SJCRH30 (cell line): ENCODE measurements at regions not wholly inside any gene's neighbourhood (a gene's known extent, or its start where the extent isn't known, plus 50 kb on each side); places are given as distances from the start of the nearest gene placed in this dataset.
A peak's percentile ranks its signal among the peaks of the same experiment; 100 is the strongest.
"Not testable (repeated sequence)": the region's sequence is repeated elsewhere in the genome, so short reads cannot be mapped to it uniquely, and the experiment has no call there.

Experiments
- DNase-seq, 2 experiments: peaks; one replicate each; pipeline ENCODE4 v3.0.0-alpha.2; 2015 to 2020
- H3K27ac ChIP-seq: fragments of 250-450 bp; sonication (Bioruptor Pico); 2 replicates; pipeline ENCODE4 v1.5.1; 2020; ENCODE audit warnings: mild to moderate bottlenecking, moderate library complexity
- H3K27me3 ChIP-seq: fragments of 250-450 bp; sonication (Bioruptor Pico); 2 replicates; pipeline ENCODE4 v1.5.1; 2020; ENCODE audit warnings: mild to moderate bottlenecking, moderate library complexity
- H3K36me3 ChIP-seq: fragments of 250-450 bp; sonication (Bioruptor Pico); 2 replicates; pipeline ENCODE4 v1.5.1; 2020; ENCODE audit warnings: mild to moderate bottlenecking, moderate library complexity
- H3K4me1 ChIP-seq: fragments of 250-450 bp; sonication (Bioruptor Pico); 2 replicates; pipeline ENCODE4 v1.5.1; 2020; ENCODE audit warnings: mild to moderate bottlenecking, moderate library complexity
- H3K4me3 ChIP-seq: fragments of 250-450 bp; sonication (Bioruptor Pico); 2 replicates; pipeline ENCODE4 v1.5.1; 2020; ENCODE audit warnings: mild to moderate bottlenecking, moderate library complexity
- H3K9me3 ChIP-seq: fragments of 250-450 bp; sonication (Bioruptor Pico); replicated peaks from 2 replicates; pipeline ENCODE4 v1.5.1; 2020; ENCODE audit warnings: mild to moderate bottlenecking, moderate library complexity

DNA sequence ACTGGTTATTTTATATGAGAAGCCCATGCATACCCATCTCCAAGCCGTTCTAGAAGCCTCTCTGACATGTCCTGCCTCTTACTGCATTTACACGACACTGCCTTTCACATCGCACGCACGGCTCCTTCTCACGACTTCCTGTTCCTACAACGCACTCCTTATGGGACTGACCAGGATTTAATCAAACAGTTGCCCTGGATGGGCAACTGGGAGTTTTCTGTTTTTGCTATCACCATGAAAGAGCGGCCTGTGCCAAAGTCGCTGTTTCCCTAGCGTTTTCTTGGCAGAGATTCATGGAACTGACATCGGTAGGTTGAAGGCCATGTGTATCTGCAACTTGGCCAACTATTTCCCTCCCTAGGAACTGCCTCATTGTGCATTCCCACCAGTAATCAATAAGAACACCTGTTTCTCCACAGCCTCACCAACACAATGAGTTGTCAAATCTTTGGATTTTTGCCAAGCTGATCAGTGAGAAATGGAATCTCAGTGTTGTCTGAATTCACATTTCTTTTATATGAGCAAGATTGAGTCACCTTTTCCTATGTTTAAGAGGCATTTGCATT is 97.2 kb upstream of the OTOS start:
- Histone ChIP-seq H3K27me3 (no peaks in the 10 kb centered on the region), H3K27ac (no peak overlapping the region), H3K36me3 (no peaks in the 10 kb centered on the region), H3K4me3 (no peak overlapping the region), H3K9me3 (no peaks in the 10 kb centered on the region), H3K4me1 (peaks cover 39% of the 10 kb centered on the region)
- DNase-seq = no peak

GRCh38 chr2:240238201-240238600 is 97.7 kb upstream of the OTOS start:
- H3K36me3 ChIP-seq = no peaks in the 10 kb centered on the region
- H3K4me1 ChIP-seq = peaks cover 39% of the 10 kb centered on the region
- no peak for DNase-seq
- H3K27ac ChIP-seq = no peak overlapping the region
- no peaks in the 10 kb centered on the region for H3K27me3 ChIP-seq
- H3K9me3 ChIP-seq = no peaks in the 10 kb centered on the region
- no peak overlapping the region for H3K4me3 ChIP-seq

GRCh38 chr2:240238786-240239185 is 98.3 kb upstream of the OTOS start:
- Histone ChIP-seq H3K27me3 (no peaks in the 10 kb centered on the region), H3K36me3 (no peaks in the 10 kb centered on the region), H3K9me3 (no peaks in the 10 kb centered on the region), H3K4me3 (no peak overlapping the region), H3K27ac (no peak overlapping the region), H3K4me1 (peaks cover 39% of the 10 kb centered on the region)
- peak in 1 of 2 experiments; percentile 0 for DNase-seq

DNA sequence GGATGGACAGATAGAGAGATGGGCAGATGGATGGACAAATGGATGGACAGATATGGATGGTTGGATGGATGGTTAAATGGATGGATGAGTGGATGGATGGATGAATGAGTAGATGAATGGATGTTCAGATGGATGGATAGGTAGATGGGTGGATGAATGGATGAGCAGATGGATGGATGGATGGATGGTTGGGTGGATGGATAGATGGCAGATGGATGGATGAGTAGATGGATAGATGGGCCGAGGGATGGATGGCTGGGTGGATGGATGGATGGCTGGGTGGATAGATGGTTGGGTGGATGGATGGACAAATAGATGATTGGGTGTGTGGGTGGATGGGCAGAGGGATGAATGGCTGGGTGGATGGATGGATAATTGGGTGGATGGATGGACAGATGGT is 98.9 kb upstream of the OTOS start:
- Histone ChIP-seq H3K4me1 (peaks cover 40% of the 10 kb centered on the region), H3K4me3 (no peak overlapping the region), H3K27me3 (no peaks in the 10 kb centered on the region), H3K27ac (no peak overlapping the region), H3K9me3 (no peaks in the 10 kb centered on the region), H3K36me3 (no peaks in the 10 kb centered on the region)
- no peak for DNase-seq

- DNase-seq = peak; percentile 61 to 83
- H3K4me3 ChIP-seq = no peak overlapping the region
- H3K36me3 ChIP-seq = no peaks in the 10 kb centered on the region
- peak overlapping the region; percentile 20 for H3K27ac ChIP-seq
- no peaks in the 10 kb centered on the region for H3K9me3 ChIP-seq
- H3K4me1 ChIP-seq = peaks cover 48% of the 10 kb centered on the region
- no peaks in the 10 kb centered on the region for H3K27me3 ChIP-seq
Measured at GRCh38 chr2:240240017-240240734, 99.7 kb upstream of the OTOS start.

DNA sequence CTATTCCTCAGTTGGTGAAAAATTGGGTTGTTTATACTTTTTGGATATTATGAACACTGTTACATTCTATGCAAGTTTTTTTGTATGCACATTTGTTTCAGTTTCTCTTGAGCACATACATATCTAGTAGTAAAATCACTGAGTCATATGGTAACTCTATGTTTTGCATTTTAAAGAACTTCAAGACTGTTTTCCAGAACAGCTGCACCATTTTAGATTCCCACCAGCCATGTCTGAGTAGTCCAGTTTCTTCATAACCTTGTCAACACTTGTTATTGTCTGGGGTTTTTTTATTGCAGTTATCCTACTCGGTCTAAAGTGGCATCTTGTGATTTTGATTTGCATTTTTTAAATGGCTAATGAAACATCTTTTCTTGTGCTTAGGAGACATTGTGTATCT is 100.3 kb upstream of the OTOS start:
- Histone ChIP-seq H3K9me3 (no peaks in the 10 kb centered on the region), H3K4me1 (peaks cover 50% of the 10 kb centered on the region), H3K27ac (no peak overlapping the region; the same call in 1 of the 2 replicates), H3K36me3 (no peaks in the 10 kb centered on the region), H3K27me3 (no peaks in the 10 kb centered on the region), H3K4me3 (no peak overlapping the region)
- no peak for DNase-seq

DNA sequence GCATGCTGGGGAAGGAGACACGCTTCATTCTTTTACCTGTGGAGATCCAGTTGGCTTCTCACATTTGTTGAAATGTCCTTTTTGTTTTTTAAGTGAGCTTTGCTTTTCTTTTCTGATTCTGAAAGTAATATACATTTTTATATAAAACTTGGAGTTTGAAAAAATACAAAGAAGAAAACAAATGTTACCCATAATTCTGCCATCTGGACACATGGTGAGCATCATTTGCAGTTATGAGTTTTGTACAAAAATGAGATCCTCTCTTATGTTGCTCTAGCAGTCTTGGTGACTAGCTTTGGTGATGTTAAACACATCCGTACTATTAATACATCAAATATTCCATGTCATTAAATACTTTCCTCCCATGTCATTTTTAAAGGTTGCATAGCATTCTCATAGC is 101.1 kb upstream of the OTOS start:
- H3K9me3 ChIP-seq = no peaks in the 10 kb centered on the region
- H3K27me3 ChIP-seq = no peaks in the 10 kb centered on the region
- no peaks in the 10 kb centered on the region for H3K36me3 ChIP-seq
- no peak for DNase-seq
- peaks cover 51% of the 10 kb centered on the region for H3K4me1 ChIP-seq
- H3K27ac ChIP-seq = no peak overlapping the region
- no peak overlapping the region for H3K4me3 ChIP-seq

DNA sequence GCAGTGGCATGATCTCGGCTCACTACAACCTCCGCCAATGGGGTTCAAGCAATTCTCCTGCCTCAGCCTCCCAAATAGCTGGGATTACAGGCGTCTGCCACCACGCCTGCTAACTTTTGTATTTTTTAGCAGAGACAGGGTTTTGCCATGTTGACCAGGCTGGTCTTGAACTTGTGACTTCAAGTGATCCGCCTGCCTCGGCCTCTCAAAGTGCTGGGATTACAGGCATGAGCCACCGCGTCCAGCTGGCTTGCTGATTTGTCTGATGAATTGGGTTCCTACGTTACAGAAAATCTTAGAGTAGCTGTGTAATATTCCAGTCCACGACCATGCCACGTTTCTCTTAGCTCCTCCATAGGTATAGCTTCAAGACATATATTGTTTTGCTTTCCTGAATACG is 102.6 kb upstream of the OTOS start:
- not testable (repeated sequence) for H3K9me3 ChIP-seq, H3K27ac ChIP-seq, H3K4me3 ChIP-seq, H3K36me3 ChIP-seq, DNase-seq, H3K27me3 ChIP-seq
- H3K4me1 ChIP-seq = peaks cover 57% of the 10 kb centered on the region

DNA sequence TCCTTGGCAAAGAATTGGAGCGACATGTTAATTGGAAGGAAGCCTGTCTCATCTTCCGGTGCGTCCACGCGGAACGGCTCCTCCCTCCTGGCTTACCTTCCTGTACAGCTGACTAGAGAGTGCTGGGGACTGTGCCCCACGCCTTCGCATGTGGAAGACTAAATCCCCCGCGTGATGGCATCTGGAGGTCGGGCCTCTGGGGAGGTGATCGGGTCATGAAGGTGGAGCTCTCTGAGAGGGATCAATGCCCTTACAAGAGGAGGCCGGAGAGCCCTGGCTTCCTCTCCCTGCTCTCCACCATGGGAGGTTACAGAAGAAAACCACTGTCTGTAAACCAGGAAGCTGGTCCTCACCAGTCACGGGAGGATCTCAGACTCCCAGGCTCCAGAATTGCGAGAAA is 104.1 kb upstream of the OTOS start:
- DNase-seq = peak in 1 of 2 experiments; percentile 36
- no peak overlapping the region for H3K4me3 ChIP-seq

GRCh38 chr2:240245184-240245583 is 104.7 kb upstream of the OTOS start:
- Histone ChIP-seq H3K36me3 (no peaks in the 10 kb centered on the region), H3K4me1 (peaks cover 65% of the 10 kb centered on the region), H3K27ac (peak overlapping the region; percentile 73), H3K4me3 (no peak overlapping the region), H3K9me3 (no peaks in the 10 kb centered on the region), H3K27me3 (no peaks in the 10 kb centered on the region)
- DNase-seq = no peak

More for the DNA sequence above, 104.1 kb upstream of the OTOS start:
- Histone ChIP-seq H3K27ac (no peak overlapping the region; the same call in 1 of the 2 replicates), H3K9me3 (no peaks in the 10 kb centered on the region), H3K4me1 (peaks cover 65% of the 10 kb centered on the region), H3K36me3 (no peaks in the 10 kb centered on the region), H3K27me3 (no peaks in the 10 kb centered on the region)

DNA sequence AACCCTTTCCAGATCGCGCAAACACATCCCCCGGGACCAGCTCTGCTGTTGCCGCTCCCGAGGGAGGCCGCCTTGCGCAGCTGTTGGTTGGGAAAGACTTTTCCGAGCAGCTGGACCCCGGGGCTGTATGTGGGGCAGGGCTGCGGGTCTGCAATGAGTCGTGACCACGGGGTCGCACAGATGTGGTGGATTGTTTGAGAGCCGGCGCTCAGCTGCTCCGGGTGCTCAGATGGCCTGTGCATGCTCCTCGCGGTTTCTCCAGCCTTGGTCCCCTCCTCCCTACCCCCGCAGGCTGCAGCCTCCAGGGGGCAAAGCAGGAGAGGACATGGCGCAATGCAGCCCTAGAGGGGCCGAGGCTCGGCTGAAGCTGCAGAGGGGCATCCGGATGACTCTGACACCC is 105.2 kb upstream of the OTOS start:
- DNase-seq = peak; percentile 99
- Histone ChIP-seq H3K4me1 (peaks cover 65% of the 10 kb centered on the region), H3K4me3 (no peak overlapping the region), H3K9me3 (no peaks in the 10 kb centered on the region), H3K27me3 (no peaks in the 10 kb centered on the region), H3K36me3 (no peaks in the 10 kb centered on the region), H3K27ac (peak overlapping the region; percentile 73)

DNA sequence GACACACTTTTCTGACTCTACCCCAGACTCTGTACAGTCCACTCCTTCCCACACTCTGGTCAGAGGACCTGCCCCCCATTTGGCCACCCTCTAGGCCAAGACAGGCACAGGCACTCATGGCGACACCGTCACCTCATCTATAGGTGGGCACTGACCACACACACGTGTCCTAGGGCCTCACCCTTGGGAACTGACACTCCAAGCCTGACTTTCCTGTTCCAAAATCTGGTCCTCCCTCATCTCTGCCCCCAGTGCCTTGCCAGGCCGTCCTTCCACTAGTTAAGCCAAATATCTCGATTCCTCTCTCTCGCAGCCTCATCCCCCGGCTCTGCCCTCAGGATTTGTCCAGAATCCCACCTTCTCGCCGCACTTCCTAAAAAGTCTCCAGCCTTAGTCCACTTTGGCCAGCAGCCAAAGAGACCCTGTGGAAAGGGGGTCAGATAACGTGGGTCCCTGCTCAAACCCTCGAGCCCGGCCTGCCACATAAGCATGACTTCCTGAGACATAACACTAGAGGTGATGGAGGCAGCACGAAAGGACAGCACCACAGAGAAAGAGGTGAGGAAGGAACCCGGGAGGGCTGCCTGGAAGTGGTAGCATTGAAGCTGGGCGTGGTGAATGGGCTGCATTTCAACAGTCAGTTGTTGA is 105.8 kb upstream of the OTOS start:
- DNase-seq = no peak
- Histone ChIP-seq H3K27ac (peak overlapping the region; percentile 73), H3K36me3 (no peaks in the 10 kb centered on the region)

GRCh38 chr2:240247241-240247867 is 106.9 kb upstream of the OTOS start:
- H3K4me3 ChIP-seq = no peak overlapping the region
- H3K27ac ChIP-seq = peak overlapping the region; percentile 98
- peaks cover 76% of the 10 kb centered on the region for H3K4me1 ChIP-seq
- no peaks in the 10 kb centered on the region for H3K9me3 ChIP-seq
- H3K36me3 ChIP-seq = no peaks in the 10 kb centered on the region
- H3K27me3 ChIP-seq = no peaks in the 10 kb centered on the region
- DNase-seq = no peak

More for the DNA sequence above, 105.8 kb upstream of the OTOS start:
- no peaks in the 10 kb centered on the region for H3K9me3 ChIP-seq
- no peaks in the 10 kb centered on the region for H3K27me3 ChIP-seq
- no peak overlapping the region for H3K4me3 ChIP-seq
- peaks cover 67% of the 10 kb centered on the region for H3K4me1 ChIP-seq

- peaks cover 77% of the 10 kb centered on the region for H3K4me1 ChIP-seq
- H3K4me3 ChIP-seq = no peak overlapping the region
- peak; percentile 87 to 91 for DNase-seq
- H3K36me3 ChIP-seq = no peaks in the 10 kb centered on the region
- peak overlapping the region; percentile 98 for H3K27ac ChIP-seq
- H3K9me3 ChIP-seq = no peaks in the 10 kb centered on the region
- H3K27me3 ChIP-seq = no peaks in the 10 kb centered on the region
Measured at GRCh38 chr2:240247868-240248720, 107.6 kb upstream of the OTOS start.
